ENCODE measurements at regions not wholly inside any gene's neighbourhood (a gene's known extent, or its start where the extent isn't known, plus 50 kb on each side); places are given as distances from the start of the nearest gene placed in this dataset.

DNA sequence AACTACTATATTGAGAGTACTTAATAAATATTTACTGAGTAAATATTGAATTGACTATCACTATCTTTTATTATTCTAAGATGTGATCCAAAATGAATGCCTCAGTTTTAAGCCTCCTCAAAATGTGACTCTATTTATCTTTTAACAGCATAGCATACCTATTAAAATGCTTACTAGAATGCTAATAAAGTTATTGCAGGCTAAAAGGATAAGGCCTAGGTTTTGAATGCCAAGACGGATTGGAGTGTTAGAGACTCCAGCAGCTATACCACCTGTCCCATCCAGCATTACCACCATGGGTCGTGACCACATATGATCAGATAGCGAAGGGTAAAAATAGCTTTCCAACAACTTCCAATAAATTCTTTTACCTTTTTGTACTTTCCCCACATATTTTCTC, 64.7 kb upstream of the MYRIP start:
- TF ChIP-seq, protein P1, sequence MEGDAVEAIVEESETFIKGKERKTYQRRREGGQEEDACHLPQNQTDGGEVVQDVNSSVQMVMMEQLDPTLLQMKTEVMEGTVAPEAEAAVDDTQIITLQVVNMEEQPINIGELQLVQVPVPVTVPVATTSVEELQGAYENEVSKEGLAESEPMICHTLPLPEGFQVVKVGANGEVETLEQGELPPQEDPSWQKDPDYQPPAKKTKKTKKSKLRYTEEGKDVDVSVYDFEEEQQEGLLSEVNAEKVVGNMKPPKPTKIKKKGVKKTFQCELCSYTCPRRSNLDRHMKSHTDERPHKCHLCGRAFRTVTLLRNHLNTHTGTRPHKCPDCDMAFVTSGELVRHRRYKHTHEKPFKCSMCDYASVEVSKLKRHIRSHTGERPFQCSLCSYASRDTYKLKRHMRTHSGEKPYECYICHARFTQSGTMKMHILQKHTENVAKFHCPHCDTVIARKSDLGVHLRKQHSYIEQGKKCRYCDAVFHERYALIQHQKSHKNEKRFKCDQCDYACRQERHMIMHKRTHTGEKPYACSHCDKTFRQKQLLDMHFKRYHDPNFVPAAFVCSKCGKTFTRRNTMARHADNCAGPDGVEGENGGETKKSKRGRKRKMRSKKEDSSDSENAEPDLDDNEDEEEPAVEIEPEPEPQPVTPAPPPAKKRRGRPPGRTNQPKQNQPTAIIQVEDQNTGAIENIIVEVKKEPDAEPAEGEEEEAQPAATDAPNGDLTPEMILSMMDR (conservative IDR thresholded peaks at IDR 0.05): no peak
- no peak for TF ChIP-seq EZH2 (IDR thresholded peaks at IDR 0.05; ENCODE audit: low read depth)
